Sigmoid colon (tissue), 6 donors: ENCODE measurements at regions not wholly inside any gene's neighbourhood (a gene's known extent, or its start where the extent isn't known, plus 50 kb on each side); places are given as distances from the start of the nearest gene placed in this dataset.
A peak's percentile ranks its signal among the peaks of the same experiment; 100 is the strongest.

Experiments
- DNase-seq: peaks from one replicate; pipeline ENCODE4 v3.0.0-alpha.2; 2019
- H3K27ac ChIP-seq, 4 donors: fragments of 200-600 bp; sonication (generic); one replicate each; pipeline ENCODE4 v1.5.1; 2016 to 2019; ENCODE audit warnings: mild to moderate bottlenecking in 1 of 4
- H3K27me3 ChIP-seq, 3 donors: fragments of 200-600 bp; sonication (generic); one replicate each; pipeline ENCODE4 v1.5.1; 2019; ENCODE audit warnings: mild to moderate bottlenecking in 1 of 3
- H3K36me3 ChIP-seq, 4 donors: fragments of 200-600 bp; sonication (generic); one replicate each; pipeline ENCODE4 v1.5.1; 2016 to 2019
- H3K4me1 ChIP-seq, 4 donors: fragments of 200-600 bp; sonication (generic); one replicate each; pipeline ENCODE4 v1.5.1; 2017 to 2019
- H3K4me3 ChIP-seq, 4 donors: fragments of 200-600 bp; sonication (generic); one replicate each; pipeline ENCODE4 v1.5.1; 2017 to 2019; ENCODE audit warnings: mild to moderate bottlenecking in 2 of 4, moderate library complexity in 1 of 4
- H3K9me3 ChIP-seq, 4 donors: fragments of 200-600 bp in 3 of 4; sonication (generic) in 3 of 4; one replicate each; pipeline versions ENCODE4 v1.5.1 to v1.6.1; 2013 to 2019
- CTCF ChIP-seq, 4 experiments: fragments of 450-650 bp in 3 of 4; fragments of 200-600 bp in 1 of 4; IDR thresholded peaks; one replicate each; pipeline ENCODE4 v1.5.1; 2016 to 2019; ENCODE audit warnings: antibody characterized with exemption in 4 of 4, mild to moderate bottlenecking in 3 of 4, moderate library complexity in 2 of 4
- EP300 ChIP-seq, 4 donors: sonication (generic); formaldehyde crosslinking; IDR thresholded peaks; one replicate each; pipeline ENCODE4 v1.6.1; 2017; ENCODE audit warnings: antibody characterized with exemption in 4 of 4
- POLR2A ChIP-seq, 2 donors: fragments of 450-650 bp; IDR thresholded peaks; one replicate each; pipeline ENCODE4 v1.6.1; 2016; ENCODE audit warnings: antibody characterized with exemption in 2 of 2, mild to moderate bottlenecking in 2 of 2, moderate library complexity in 2 of 2
- POLR2AphosphoS5 ChIP-seq, 4 donors: sonication (generic); formaldehyde crosslinking; IDR thresholded peaks; one replicate each; pipeline ENCODE4 v1.6.1; 2017; ENCODE audit warnings: antibody characterized with exemption in 4 of 4
- WGBS, 2 donors: extraction: QIAGEN DNeasy Blood & Tissue Kit; methylation state at CpG; one replicate each; pipeline ENCODE4 v1.1.7; 2013; 5-methylcytosine and 5-hydroxymethylcytosine counted together
- intact Hi-C: fragments of 100-400 bp; cut with DNase I; formaldehyde crosslinking; loops from one replicate; pipeline ENCODE4 v1.15.1; 2023
- donor health status: healthy with polysubstance abuse.
- donor health status: healthy.

GRCh38 chr9:7320139-7320538, 479.4 kb downstream of the DMAC1 start:
- H3K4me1 ChIP-seq: peaks cover 0 to 16% (median 6%) of the 10 kb centered on the region in 4 donors
- peak overlapping the region in 1 of 4 donors; percentile 18 for H3K27ac ChIP-seq

DNA sequence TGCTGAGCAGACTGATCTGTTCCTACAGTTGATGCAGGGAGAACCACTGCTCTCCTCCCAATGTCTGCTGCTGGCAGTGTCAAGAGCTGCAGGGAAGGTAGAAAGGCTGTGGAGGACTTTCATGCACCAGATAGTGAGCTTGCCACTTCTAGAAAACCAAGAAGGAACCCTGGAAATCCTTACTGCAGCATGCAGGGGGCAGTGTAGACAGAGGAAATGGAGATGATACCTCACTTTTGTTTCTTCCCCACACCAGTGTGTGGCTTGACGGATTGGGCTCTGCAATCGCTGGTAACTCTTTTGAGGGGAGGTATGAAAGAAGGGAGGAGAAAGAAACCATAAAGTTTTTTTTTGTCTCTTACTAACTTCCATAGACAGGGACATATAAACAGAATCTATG, 480.7 kb downstream of the DMAC1 start:
- Histone ChIP-seq H3K27me3 (no peaks in the 10 kb centered on the region), H3K9me3 (peaks cover 0 to 3% (median 0%) of the 10 kb centered on the region in 4 donors), H3K4me1 (peaks cover 0 to 16% (median 6%) of the 10 kb centered on the region in 4 donors), H3K4me3 (no peak overlapping the region), H3K36me3 (no peaks in the 10 kb centered on the region), H3K27ac (no peak overlapping the region)
- 85 to 95% methylated on average over 2 of the region's 2 CpGs for WGBS, 2 donors
- no peak for TF ChIP-seq POLR2A (IDR thresholded peaks at IDR 0.05)
- TF ChIP-seq EP300 (IDR thresholded peaks at IDR 0.05): no peak
- no peak for TF ChIP-seq POLR2AphosphoS5 (IDR thresholded peaks at IDR 0.05)
- no peak for TF ChIP-seq CTCF (IDR thresholded peaks at IDR 0.05)
- intact Hi-C loops: no loop called here
- DNase-seq: no peak

More at GRCh38 chr9:7320139-7320538, 479.4 kb downstream of the DMAC1 start:
- H3K27me3 ChIP-seq: no peaks in the 10 kb centered on the region
- H3K36me3 ChIP-seq: no peaks in the 10 kb centered on the region
- H3K9me3 ChIP-seq: no peaks in the 10 kb centered on the region
- DNase-seq: no peak
- H3K4me3 ChIP-seq: no peak overlapping the region
- WGBS, 2 donors: 73 to 74% methylated on average over 7 of the region's 7 CpGs
- no peak for TF ChIP-seq CTCF (IDR thresholded peaks at IDR 0.05)
- TF ChIP-seq EP300 (IDR thresholded peaks at IDR 0.05): no peak
- peak in 3 of 4 donors; percentile 47 to 64 (median 57) for TF ChIP-seq POLR2AphosphoS5 (IDR thresholded peaks at IDR 0.05)
- no peak for TF ChIP-seq POLR2A (IDR thresholded peaks at IDR 0.05)
- intact Hi-C loops: no loop called here

DNA sequence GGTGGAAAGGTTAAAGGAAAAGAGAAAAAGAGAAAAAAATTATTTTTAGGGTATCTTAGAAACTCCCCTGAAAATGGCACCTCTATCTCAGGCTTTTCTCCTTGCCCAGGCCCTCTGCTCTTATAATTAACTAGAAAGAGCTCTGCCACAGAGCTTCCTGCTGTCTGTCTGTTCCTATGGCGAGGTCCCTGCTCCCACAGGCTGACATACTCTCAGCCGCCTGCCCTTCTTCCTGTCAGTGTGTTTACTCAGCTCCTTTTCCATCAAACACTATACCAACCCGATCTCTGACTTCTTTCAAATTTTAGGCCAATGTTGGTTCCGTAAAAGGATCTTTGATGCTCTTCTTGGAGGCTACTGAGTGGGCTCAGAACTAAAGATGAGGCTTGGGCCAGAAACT, 482.6 kb downstream of the DMAC1 start:
- no peak overlapping the region for H3K4me3 ChIP-seq
- WGBS, 2 donors: 78 to 81% methylated on average over 4 of the region's 4 CpGs
- intact Hi-C loops: no loop called here
- H3K36me3 ChIP-seq: no peaks in the 10 kb centered on the region
- peak overlapping the region in 1 of 4 donors; percentile 59 for H3K27ac ChIP-seq
- H3K27me3 ChIP-seq: no peaks in the 10 kb centered on the region
- no peak for DNase-seq
- peaks cover 0 to 16% (median 6%) of the 10 kb centered on the region in 4 donors for H3K4me1 ChIP-seq
- peaks cover 0 to 14% (median 4%) of the 10 kb centered on the region in 4 donors for H3K9me3 ChIP-seq
- TF ChIP-seq POLR2AphosphoS5 (IDR thresholded peaks at IDR 0.05) (no peak), POLR2A (IDR thresholded peaks at IDR 0.05) (no peak), CTCF (IDR thresholded peaks at IDR 0.05) (no peak), EP300 (IDR thresholded peaks at IDR 0.05) (no peak)

- WGBS, 2 donors: 82 to 91% methylated on average over 3 of the region's 3 CpGs
- TF ChIP-seq EP300 (IDR thresholded peaks at IDR 0.05) (no peak), POLR2AphosphoS5 (IDR thresholded peaks at IDR 0.05) (no peak), POLR2A (IDR thresholded peaks at IDR 0.05) (no peak), CTCF (IDR thresholded peaks at IDR 0.05) (no peak)
Observed at GRCh38 chr9:7316166-7316795, 483.3 kb downstream of the DMAC1 start.

More at GRCh38 chr9:7316166-7316795, 483.3 kb downstream of the DMAC1 start:
- Histone ChIP-seq H3K27me3 (no peaks in the 10 kb centered on the region), H3K9me3 (peaks cover 0 to 20% (median 4%) of the 10 kb centered on the region in 4 donors), H3K4me1 (peaks cover 0 to 16% (median 6%) of the 10 kb centered on the region in 4 donors), H3K4me3 (no peak overlapping the region), H3K36me3 (no peaks in the 10 kb centered on the region), H3K27ac (peak overlapping the region in 1 of 4 donors; percentile 59)
- intact Hi-C loops: no loop called here
- DNase-seq: no peak
